ENCODE measurements at regions not wholly inside any gene's neighbourhood (a gene's known extent, or its start where the extent isn't known, plus 50 kb on each side); places are given as distances from the start of the nearest gene placed in this dataset.

GRCh38 chr9:104367507-104367906, 136.6 kb upstream of the OR13F1 start:
- no peak for TF ChIP-seq CTCF (IDR thresholded peaks at IDR 0.05)
- TF ChIP-seq EZH2 (IDR thresholded peaks at IDR 0.05; ENCODE audit: borderline replicate concordance, insufficient read depth, low read depth, low read length, poor library complexity, severe bottlenecking) = no peak
